Stromal cell of bone marrow (primary cell): ENCODE measurements at regions not wholly inside any gene's neighbourhood (a gene's known extent, or its start where the extent isn't known, plus 50 kb on each side); places are given as distances from the start of the nearest gene placed in this dataset.

Experiments
- DNase-seq: peaks from one replicate; pipeline ENCODE4 v3.0.0-alpha.2; 2012; ENCODE audit warnings: low read depth

DNA sequence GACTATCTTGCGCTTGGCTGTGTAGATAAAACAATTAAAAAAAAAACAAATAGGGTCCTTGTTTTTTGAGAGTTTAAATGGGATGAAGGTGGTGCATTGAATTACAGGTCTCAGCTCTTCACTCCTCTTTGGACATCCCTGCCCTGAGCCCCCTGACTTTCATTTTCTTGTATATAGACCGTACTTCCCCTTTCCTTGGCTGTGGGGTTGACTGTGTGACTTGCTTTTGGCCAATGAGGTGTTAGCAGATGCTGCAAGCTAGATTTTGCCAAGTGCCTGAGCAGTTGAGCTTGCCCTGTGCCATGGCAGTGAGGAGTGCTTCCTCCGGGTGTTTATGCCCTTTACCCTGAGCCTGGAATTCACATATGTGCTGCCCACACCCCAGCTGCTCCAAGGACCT lies 386.1 kb upstream of the ZFP64 start:
- no peak for DNase-seq

DNA sequence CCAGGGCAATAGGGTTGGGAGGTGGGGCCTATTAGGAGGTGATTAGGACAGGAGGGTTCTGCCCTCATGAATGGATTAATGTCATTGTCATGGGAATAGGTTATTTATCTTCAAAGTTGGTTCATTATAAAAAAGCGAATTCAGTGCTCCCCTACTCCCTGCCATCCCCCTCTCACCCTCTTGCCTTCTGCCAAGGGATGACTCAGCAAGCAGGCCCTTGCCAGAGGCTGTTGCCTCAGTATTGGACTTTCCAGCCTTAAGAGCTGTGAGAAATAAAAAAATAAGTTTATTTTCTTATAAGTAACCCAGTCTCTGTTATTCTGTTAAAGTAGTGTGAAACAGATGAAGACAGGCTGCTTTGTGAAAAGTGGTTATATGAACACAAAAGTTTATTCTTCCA lies 381.1 kb upstream of the ZFP64 start:
- DNase-seq: no peak

DNA sequence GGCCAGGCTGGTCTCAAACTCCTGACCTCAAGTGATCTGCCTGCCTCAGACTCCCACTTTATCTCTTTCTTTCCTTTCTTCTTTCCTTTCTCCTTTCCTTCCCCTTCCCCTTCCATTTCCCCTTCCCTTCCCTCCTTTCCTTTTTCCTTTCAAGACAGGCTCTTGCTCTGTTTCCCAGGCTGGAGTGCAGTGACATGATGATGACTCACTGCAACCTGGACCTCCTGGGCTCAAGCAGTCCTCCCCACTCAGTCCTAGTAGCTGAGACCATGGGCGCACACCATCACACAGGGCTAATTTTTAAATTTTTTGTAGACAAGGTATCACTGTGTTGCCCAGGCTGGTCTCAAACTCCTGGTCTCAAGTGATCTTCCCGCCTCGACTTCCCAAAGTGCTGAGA lies 377.6 kb upstream of the ZFP64 start:
- DNase-seq: no peak

DNA sequence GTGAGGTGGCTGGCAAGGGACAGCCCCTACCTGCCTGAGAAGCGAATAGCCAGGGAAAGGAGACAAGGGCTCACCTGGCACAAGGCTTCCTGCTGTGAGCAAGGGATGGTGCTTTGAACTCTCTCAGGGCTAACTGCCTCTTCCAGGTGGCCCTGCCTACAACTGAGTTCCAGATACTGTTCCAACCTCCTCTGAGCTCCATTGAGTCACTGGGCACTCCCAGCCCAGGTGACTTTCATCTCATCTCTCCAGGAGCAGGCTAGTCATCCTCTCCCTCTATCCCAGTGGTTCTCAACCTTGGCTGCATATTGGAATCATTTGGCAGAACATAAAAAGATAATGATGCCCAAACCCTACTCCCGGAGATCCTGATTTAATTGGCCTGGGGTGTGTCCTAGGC lies 374.0 kb upstream of the ZFP64 start:
- DNase-seq: no peak

DNA sequence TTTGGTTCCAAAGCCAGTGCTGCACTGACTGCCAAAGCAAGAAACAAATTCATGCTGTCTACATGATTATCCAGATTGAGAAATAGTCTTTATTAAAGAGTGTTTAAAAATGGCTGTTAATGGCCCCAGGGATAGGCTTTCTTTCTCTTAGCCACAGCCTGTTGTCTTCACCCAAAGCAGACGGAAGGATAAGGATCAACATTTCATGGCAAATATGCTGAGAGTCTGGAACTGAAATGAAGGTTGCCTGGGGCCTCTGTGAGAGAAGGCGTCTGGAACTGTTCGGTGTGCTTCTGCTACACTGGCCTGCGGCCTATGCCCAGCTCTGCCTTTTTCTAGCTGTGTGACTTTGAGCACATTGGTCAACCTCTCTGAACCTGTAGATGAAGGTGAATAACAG lies 373.0 kb upstream of the ZFP64 start:
- DNase-seq: no peak

DNA sequence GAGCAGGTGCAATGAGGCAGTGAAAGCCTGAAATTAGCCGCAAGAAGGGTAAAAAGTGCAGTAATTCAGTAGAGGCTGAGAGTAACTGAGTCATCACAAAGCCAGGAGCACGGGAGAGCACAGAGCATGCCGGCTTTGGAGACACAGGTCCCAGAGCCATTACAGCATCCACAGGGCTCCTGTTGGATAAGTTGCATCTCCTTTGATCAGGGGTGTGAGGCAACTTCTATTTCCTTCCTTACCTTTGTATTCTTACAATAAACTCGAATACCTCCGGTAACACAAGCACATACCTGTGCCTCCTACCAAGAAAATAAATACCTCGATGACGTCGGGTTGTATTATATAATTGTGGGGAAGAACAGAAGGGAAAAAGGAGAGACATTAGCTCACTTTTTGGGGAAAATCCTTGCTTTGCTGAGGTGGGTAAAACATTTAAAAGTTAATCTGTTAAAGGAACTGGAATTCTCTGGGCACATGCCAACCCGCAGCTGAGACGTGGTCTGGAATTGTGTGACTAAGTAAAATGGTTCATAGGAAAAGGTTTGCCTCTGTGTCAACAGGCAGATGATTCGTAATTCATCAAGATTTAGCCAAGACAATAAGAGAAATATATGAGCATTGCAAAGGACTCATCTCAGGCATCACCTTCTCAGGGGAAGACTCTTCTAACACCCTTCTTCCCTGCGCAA lies 360.7 kb upstream of the ZFP64 start:
- DNase-seq: peak; percentile 66

DNA sequence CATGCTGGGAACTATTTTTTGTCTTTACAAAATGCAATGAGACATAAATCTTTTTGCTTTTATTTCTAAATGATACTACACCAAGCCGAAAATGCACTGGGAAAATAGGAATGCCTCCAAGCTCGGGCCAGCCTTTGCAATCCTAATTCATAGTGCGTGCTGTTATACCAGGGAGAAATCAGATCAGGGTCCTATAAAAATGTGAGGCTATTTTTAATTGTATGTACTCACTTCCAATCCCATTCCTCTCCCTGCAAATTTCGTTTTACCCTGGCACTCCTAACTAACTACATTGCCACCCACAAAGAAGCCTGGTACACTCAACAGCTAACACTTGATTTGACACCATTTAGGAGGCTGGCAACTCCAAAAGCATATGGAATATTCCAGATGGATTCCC lies 350.6 kb upstream of the ZFP64 start:
- no peak for DNase-seq

DNA sequence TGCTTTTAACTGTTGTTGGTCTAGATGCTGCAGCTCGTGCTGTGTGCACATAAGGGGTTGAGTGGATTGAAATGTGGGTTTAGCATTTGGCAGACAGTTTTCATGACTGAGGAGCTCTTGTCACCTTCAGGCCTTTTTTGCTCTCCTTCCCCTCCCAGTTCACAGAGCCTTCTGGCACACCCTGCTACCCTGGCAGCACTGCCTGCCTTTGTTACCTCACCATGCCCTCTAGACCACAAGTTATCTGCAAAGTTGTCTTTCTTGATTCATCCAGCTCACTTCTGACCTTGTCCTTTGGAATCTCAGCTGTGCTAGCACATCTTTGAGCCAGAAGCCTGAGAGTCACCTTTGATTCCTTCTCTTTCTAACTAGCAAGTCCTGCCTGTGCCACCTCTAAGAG lies 348.9 kb upstream of the ZFP64 start:
- DNase-seq: no peak

DNA sequence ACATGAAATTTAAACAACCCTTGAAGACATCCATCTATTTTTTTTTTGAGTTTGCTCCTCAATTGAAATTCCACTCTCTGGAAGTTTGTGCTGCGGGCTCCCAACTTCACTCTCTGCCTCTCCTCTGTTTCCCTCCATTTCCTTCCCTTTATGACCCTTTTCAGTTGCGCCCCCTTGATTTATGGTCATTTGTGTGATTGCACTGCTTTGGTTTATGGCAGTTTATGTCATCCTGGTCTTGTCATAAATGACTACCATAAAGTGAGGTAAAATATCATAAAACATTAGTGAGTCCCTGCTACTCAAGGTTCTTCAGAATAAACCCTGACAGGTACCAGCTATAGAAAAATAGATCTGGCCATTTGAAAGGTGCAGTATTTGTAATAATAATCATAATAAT lies 348.3 kb upstream of the ZFP64 start:
- no peak for DNase-seq

DNA sequence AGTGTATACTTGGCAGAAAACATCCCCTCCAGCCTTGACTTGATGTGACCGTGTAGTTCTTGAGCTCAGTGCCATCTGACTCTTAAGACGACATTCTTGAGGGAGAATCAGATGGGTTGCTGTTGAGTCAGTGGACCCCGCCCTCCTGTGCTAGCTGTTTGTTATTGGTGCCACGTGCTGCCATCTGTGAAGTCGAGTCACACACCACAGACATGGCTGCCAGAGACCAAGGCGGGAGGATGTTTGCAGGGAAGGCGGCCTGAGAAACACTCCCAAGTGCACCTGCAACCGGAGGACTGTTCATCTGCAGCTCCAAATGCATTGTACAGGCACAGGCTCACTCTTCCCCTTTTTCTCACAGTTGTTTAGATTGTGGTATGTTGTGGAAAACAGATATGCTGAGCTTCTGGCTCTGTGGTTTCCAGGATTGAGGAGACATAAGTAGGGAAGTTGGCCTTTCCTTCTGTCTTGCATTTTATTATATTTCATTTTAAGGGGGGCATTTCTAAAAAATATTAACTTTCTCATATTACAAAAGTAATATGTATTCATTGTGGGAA lies 345.3 kb upstream of the ZFP64 start:
- no peak for DNase-seq

DNA sequence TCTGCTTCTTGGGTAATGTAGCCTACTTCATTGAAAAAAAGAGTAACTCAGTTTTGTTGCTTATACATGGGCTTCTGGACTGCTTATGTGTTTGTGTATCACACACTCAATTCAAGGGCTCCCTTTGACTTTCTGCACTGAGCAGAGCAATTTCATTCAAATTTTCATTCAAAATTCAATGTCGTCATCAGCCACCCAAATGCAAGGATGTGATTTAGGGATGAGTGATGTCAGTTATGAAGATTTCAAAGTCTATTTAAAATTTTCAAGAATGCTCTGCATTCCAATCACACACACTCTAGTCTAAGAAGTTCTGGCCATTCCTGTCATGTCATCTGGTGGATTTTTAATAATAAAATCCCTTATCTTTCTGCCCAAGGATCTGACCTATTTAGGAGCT lies 344.5 kb upstream of the ZFP64 start:
- DNase-seq: no peak

DNA sequence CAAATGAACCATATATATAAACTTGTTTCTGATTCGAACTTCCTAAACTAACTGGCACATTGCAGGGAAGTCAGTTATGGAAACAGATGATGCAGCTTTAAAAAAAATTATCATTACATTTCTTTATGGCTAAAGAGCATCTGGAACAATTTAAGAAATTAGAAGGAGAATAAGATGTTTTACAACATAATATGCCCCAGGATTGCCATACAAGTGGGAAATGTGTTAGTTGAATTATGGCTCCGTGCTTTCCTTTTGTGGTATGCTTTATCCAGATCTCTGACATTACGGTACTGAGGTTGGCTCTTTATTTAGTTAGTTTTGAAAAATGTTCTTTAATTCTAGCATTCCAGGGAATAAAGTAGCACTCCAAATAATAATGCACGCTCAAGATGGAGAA lies 343.0 kb upstream of the ZFP64 start:
- no peak for DNase-seq

DNA sequence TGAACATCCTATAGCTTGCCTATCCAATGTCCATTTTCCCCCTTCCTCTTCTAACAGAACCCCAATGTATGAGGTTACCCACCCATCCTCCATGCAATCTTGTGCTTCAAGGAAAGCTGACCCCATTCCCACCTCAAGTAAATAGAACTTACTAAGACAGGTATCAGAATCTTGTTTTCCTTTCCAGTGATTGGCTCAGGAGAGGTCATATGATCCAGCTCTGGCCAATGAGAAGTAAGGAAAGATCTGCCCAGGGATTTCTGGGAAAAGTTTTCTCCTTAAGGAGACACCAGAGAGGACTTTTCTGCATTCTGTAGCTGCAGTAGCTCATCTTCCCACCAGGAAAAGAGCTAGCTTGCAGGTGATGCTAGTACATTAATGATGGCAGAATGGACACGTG lies 341.8 kb upstream of the ZFP64 start:
- no peak for DNase-seq

DNA sequence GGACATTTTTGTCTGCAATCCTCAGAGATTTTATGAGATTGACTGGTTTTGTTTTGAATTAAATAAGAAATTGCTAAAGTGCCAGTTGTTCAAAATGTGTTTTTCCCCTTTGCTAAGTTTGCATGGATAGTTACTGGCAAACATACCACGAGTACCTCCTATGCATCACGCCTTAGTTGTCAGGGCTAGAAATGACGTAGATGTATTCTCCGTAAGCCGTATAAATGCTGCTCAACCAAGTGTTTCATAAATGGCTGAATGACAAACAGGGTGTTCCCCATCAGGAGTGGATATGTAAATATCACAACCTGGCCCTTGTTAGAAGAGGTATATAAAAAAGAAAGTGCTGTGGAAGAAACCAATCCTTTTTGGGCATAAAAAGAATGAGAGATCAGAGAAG lies 341.1 kb upstream of the ZFP64 start:
- DNase-seq: no peak

DNA sequence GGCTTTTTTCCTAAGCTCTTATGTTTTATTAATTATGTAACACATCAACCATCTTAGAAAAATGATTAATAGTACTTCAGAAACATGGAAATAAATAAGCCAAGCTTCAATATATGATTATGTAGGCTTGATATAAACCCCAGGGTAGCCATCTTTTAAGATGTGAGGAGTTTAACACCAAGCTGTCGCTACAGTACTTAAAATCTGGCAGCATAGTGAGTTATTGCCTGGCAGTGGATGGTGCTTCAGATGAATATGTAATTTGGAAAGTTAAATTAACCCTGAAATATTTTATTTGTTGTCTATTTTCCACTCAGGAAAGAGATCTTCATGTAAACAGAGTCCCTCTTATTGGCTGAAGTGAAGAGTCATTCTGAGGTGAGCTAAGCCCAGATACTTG lies 339.0 kb upstream of the ZFP64 start:
- DNase-seq: no peak

DNA sequence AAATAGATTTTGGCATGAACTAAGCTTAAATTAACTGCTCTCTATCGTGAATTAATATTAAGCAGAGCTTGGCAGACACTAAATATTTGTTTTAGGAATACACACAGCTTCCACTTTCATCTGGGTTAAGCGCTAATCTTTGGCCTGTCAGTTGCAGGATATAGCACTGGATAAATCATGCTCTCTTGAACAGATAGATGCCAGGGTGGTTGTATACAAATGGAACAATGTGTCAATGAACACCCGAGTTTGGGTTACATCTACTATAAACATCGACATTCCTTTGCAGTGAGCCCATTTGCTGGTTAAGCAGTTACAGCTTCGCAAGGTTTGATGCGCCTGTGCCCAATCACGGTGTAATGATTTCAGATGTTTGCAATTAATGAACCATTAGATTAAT lies 338.2 kb upstream of the ZFP64 start:
- DNase-seq: no peak

DNA sequence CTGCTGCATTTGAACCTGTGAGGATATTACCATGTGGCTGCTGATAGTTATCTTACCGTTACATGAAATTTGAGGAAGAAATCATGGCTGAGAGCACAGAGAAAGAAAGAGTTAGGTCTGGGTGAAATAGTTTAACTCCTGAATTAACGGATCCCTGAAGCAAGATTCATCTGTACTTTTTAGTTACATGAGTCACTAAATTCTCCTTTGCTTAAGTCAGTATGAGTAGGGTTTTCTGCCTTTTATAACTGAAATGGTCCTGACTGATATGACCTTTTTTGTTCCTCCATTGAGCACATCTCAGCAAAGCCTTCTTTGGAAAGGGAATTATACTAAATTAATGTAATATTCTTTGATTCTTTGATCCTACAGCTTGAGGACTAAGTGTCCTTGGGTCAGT lies 333.3 kb upstream of the ZFP64 start:
- no peak for DNase-seq

DNA sequence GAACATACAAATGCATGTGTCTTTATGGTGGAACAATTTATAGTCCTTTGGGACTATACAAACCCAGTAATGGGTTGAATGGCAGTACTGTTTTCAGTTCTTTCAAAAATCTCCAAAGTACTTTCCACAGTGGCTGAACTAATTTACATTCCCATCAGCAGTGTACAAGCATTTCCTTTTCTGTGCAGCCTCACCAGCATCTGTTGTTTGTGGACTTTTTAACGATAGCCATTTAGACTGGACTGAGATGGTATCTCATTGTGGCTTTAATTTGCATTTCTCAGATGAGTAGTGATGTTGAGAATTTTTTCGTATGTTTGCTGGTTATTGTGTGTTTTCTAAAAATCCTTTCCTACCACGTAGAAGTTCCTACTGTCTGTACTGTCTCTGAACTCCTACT lies 327.2 kb upstream of the ZFP64 start:
- DNase-seq: no peak

DNA sequence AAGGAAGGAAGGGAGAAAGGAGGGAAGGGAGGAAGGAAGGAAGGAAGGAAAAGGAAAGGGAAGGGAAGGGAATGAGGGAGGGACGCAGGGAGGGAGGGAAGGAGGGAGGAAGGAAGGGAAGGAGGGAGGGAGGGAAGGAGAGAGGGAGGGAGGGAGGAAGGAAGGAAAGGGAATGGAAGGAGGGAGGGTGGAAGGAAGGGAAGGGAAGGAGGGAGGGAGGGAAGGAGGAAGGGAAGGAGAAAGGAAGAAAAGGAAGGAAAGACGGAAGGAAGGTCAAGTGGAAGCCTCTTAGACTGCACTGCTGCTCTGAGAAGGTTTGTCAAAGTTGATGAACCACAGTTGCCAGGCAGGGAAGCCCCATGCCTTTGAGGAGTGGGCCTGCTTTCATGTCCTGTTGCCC lies 324.3 kb upstream of the ZFP64 start:
- no peak for DNase-seq

DNA sequence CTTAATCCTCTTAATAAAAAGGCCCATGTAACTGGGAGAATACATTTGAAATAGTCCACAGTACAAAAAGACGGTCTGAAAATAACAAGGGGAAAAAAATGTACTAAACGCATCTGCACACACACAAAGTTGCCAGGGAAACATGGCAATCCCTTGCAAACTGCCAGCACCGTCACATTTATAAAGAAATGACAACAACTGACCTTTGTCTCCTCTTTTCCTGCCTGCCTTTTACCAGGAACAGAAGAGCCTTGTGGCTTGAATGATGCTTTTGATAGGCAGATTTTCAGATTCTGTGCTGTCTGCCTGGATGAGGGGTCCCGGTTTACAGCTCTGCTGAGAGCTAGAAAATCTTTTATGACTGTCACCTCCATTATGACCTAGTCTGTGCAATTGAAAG lies 308.6 kb upstream of the ZFP64 start:
- no peak for DNase-seq

DNA sequence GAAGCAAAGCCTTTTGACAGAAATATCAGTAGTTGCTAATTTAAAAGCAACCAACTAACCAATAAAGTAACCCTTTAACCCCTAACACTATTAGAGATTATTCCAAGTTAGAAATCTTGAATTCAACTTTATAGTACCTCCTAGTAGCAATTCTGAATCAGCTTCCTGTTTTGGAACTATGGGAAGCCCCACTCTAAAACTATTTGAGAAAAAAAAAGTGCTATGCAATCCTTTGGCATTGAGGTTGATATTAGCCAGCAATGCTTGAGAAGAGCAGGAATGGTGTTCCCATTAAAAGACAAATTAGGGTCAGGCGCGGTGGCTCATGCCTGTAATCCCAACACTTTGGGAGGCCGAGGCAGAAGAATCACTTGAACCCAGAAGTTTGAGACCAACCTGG lies 306.2 kb upstream of the ZFP64 start:
- no peak for DNase-seq

DNA sequence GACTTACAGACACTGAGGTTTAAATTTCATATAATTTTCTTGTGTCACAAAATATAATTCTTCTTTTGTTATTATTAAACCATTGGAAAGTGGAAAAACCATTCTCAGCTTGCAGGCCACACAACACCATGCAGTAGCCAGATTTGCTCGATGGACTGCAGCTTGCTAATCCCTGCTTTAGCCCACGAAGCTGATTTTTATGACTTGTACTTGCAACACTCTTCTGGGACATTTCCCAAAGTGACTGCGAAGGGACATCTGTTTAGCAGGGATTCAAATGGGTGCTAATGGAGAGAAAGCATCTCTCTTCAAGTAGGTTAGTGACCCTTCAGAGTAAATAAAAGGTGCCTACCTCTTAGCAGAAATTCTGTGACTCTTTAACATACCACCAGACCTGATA lies 304.6 kb upstream of the ZFP64 start:
- DNase-seq: no peak

DNA sequence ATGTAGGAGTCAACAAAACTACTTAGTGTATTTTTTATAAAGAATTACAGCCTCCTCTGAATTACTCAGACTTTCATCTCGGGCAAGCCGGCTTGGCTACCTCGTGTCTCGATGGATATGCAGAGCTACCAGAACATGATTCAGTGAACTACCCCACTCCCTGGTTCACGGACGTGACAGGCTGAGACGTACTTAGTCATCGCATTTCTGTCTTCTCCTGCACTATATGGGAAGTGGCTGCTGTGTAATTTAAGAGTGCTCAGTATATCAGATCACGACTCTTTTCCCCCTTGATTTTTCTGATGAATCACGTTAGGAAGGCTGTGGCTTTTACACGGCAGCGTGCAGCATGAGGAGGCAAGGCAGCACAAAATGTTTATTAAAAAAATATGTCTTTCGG lies 302.7 kb upstream of the ZFP64 start:
- DNase-seq: peak; percentile 94

DNA sequence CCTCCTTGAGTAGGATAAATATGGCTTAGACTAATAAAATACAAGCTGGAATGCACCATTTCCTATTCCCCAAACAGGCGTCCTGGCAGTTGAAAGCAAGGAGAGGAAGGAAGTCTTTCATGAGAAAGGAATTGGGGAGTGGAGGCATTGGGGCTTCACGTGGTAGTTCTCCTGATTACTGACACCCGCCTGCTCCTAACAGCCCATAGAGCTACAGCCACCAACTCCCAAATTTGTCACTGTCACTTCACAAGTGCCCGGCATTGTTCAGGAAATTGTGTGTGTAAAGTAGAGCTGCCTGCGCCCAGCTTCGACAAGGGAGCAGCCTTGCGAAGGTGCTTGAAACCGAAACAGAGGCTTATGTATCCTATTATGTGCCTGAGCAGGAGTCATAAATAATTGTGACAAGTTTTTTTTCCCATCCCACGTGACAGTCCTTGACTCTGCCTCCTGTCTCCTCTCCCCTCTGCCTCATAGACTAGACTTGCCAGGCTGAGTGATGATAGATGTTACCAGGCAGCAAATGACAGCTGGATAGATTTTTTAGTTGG lies 301.7 kb upstream of the ZFP64 start:
- peak; percentile 41 for DNase-seq
